ENCODE measurements at regions not wholly inside any gene's neighbourhood (a gene's known extent, or its start where the extent isn't known, plus 50 kb on each side); places are given as distances from the start of the nearest gene placed in this dataset.
A peak's percentile ranks its signal among the peaks of the same experiment; 100 is the strongest.
"Not testable (repeated sequence)": the region's sequence is repeated elsewhere in the genome, so short reads cannot be mapped to it uniquely, and the experiment has no call there.

DNA sequence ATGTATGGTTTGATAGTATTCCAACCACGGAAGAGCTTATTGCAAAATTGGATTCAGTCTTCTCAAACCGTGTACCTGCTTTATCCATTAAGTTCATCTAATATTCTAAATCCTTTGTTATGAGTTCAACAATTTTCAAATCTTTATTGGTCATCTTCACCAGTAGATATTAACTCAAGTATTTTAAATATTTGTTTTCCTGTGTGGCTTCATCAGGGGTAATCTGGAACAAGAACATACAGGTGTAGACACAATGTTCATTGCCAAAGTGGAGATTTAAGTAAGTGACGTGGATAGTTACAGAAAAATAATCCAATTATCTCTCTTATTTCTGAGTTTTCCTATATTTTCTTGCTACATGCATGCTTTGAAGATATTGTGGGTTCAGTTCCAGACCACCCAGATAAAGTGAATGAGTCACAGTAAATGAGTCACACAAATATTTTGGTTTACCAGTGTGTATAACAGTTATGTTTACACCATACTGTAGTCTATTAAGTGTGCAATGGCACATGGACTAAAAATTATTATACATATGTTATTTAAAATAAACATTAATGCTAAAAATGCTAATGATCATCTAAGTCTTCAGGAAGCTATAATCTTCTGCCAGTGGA lies 429.0 kb upstream of the POT1 start:
- no peak for DNase-seq

DNA sequence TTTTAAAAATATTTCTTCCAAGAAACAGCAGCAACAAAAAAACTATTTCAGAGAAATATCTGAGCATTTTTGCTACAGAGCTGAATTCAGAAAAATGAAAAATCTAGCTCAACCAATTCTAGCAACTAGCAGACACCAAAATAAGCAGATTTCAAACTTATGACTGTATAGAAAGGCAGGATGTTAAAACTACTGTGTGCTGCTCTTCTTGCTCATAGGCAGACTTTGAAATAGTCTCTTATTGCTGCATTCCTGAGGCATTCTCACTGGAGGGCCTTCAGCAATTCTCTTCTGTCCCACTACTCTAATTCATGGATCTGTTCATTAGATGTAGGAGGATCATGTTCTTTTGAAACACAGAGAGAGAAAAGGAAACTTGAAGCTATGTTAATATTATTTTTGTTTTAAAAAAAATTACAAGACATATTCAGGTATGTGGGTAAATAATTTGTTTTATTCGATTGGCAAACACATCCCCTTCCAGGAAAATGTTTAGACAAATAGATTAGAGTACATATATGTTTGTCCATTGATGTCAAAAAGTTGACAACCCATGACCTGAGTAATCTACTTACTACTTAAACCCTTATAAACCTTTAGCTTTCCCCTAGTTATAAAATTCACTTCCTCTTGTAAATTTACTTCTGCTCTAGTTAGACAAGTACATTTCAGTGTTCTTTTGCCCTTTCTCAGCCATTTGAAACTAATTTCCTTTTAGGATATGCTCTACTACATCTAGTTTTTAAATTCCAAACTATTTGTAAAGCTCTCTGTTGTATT lies 428.2 kb upstream of the POT1 start:
- DNase-seq: no peak

DNA sequence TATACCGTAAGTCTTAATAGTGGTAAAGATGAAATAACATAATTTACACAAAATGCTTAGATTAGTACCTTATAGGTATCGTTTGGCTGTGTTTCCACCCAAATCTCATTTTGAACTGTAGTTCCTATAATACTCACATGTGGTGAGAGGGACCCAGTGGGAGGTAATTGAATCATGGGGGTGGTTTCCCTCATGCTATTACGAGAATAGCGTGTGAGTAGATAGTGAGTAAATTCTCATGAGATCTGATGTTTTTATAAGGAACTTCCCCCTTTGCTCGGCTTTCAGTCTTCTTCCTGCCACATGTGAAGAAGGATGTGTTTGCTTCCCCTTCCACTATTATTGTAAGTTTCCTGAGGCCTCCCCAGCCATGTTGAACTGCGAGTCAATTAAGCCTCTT lies 426.3 kb upstream of the POT1 start:
- DNase-seq: no peak

DNA sequence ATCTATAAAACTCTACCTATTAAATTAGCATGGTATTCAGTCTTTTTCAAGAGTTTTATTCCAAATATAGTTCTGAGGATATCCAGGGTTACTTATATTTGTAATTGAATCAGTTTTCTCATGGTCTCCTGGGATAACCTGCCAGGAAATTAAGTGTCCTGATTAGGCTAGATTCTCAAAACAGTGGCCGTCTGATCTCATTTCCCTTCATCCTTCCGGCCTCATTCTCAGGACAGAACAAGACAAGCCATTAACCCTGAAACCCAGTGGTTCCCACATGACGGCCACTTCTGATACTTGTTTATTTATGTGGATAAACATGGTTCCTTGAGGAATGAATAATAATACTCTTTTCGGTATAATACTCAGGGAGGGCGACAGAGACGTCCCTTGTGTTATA lies 417.6 kb upstream of the POT1 start:
- no peak for DNase-seq

DNA sequence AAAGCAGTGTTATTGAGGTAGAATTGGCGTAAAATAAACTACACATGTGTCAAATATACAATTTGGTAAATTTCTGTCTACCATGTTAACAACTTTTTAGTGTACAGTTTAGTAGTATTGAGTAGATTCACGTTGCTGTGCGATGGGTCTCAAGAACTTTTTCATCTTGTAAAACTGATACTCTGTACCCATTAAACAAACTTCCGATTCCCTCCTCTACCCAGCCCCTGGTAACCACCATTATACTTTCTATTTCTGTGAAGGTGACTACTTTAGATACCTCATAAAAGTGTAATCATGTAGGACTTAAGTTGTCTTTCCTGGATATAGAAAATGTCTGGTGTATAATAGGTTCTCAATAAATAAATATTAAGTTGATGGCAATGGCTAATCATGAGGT lies 408.5 kb upstream of the POT1 start:
- no peak for DNase-seq

DNA sequence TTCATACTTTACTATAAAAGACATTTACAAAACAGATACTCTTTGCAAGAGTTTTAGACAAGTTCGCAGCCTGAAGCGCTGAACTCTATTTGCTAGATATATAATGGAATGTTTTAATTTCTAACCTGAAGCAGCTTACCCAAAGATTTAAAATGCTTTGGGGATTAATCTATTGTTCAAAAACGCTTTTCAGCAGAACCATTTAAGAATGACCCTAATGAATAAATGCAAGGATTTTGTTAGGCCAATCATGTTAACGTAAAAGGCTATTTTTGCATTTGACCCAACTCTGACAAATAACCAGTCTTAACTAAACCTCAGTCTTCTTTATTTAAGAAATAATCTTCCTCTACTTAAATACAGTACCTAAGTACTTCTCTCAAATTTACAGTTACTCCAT lies 406.7 kb upstream of the POT1 start:
- no peak for DNase-seq

DNA sequence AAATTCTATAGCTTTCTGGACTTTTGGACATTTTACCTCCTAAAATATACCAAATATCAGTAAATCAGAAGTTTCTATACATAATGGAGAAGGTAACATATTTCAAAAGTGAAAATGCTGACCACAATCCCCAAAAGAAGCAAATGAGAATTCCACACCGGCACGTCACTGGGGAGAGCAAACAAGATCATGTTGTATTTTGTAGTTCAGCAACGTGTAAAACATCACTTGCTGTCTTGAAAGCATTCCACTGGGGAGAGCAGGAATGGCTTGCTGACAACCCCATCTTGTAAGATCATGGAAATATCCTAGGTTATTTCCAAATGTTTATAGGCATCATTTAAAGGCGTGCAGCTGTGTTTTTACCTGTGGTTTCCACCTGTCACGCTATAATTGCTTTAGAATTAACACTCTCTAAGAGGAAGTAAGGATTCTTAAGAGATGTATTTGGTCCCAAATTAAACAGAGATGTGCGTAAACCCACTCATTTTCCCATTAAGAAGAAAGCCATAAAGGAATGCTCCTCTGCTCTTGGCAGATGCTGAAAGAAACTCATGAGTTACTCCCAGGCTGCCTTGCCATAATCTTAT lies 397.1 kb upstream of the POT1 start:
- DNase-seq: no peak

DNA sequence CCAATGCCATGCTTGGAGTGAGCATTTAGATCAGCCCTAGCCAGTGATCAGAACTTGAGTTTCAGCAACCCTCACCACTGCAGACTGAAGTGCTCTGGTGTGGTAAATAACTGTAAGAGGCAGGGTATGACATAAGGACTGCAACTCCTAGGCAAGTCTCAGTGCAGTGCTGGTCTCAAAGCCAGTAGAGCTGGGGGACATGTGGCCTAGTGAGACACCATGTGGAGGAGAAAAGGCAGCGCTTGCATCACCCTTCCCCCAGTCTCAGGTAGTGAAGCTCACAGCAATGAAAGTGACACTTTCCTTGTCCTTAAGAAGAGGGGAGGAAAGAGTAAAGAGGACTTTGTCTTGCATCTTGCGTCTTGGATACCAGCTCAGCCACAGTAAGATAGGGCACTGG lies 386.8 kb upstream of the POT1 start:
- DNase-seq: peak; percentile 29 to 53

DNA sequence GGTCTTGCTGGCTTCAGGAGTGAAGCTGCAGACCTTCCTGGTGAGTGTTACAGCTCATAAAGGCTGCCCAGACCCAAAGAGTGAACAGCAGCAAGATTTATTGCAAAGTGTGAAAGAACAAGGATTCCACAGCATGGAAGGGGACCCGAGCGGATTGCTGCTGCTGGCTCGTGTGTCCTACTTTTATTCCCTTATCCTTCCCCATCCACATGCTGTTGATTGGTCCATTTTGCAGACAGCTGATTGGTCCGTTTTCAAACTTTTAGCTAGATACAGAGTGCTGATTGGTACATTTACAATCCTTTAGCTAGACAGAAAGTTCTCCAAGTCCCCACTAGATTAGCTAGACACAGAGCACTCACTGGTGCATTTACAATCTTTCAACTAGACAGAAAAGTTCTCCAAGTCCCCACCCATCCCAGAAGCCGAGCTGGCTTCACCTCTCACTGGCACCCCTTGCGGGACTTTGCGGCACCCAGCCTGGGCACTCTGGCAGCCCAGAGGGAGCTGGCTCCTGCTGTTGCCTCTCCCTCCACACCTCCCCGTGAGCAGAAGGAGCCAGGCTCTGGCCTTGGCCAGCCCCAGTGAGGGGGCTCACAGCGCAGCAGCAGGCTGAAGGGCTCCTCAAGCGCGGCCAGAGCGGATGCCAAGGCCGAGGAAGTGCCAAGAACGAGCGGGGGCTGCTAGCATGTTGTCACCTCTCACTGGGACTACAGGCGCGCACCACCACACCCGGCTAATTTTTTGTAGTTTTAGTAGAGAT lies 369.6 kb upstream of the POT1 start:
- DNase-seq: no peak

DNA sequence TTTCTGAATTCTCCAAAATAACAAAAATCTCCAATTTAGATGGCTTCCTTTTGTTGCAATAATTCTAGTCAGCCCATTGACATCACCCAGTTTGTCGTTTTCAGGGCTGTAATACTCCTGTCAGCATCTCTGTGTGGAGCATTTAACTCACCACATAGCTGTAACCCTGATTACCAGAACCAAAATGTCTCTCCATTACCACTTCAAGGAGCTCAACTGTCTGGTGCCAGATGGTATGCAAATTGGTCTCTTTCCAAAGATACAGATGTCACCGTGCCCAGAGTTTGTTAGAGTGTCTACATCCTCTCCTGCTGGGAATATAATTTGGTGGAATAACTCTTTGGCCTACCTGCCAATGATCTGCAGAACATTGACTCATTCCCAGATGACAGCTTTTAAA lies 350.3 kb upstream of the POT1 start:
- peak; percentile 76 to 90 for DNase-seq

DNA sequence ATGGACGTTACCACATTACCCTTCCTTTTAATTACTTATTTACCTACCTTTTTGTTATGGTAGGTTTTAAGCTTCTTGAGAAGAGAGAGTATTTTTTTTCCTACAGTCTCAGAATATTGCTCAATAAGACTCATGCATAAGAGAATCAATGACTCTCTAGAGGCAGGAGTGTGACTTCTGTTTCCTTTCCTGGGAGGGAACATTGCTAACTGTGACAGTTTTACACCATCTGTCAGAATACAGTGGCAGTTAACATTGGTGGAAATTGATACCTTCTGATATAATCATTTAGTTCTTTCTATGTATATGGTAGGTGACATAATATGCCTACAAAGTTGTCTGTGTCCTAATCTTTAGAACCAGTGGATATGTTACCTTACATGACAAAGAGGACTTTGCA lies 348.7 kb upstream of the POT1 start:
- no peak for DNase-seq

DNA sequence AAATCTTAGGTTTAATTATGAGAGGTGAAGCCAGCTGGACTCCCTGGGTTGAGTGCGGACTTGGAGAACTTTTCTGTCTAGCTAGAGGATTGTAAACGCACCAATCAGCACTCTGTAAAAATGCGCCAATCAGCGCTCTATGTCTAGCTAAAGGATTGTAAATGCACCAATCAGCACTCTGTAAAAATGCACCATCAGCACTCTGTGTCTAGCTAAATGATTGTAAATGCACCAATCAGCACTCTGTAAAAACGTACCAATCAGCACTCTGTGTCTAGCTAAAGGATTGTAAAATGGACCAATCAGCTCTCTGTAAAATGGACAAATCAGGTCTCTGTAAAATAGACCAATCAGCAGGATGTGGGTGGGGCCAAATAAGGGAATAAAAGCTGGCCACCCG lies 345.1 kb upstream of the POT1 start:
- DNase-seq: not testable (repeated sequence)

DNA sequence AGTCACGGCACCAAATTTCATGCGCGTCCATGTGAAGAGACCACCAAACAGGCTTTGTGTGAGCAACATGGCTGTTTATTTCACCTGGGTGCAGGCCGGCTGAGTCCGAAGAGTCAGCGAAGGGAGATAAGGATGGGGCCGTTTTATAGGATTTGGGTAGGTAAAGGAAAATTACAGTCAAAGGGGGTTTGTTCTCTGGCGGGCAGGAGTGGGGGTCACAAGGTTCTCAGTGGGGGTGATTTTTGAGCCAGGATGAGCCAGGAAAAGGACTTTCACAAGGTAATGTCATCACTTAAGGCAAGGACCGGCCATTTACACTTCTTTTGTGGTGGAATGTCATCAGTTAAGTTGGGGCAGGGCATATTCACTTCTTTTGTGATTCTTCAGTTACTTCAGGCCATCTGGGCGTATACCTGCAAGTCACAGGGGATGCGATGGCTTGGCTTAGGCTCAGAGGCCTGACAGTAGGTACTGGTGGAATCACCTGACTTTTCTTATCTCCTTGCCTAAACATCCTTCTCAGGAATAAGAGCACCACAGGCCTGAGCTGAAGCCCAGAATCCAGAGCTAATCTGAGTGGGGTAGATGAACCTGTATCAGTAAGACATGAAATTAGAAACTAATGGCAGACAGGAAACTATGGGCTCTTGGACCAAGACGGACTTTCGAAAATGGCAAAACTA lies 334.7 kb upstream of the POT1 start:
- DNase-seq: not testable (repeated sequence)

DNA sequence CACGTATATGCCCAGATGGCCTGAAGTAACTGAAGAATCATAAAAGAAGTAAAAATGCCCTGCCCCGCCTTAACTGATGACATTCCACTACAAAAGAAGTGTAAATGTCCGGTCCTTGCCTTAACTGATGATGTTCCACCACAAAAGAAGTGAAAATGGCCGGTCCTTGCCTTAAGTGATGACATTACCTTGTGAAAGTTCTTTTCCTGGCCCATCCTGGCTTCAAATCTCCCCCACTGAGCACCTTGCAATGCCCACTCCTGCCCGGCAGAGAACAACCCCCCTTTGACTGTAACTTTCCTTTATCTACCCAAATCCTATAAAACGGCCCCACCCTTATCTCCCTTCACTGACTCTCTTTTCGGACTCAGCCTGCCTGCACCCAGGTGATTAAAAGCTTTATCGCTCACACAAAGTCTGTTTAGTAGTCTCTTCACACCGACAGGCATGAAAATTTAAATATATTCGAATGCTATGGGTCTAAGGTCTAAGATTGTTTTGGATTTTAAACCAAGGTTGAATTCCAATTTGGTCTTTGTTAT lies 329.3 kb upstream of the POT1 start:
- DNase-seq: not testable (repeated sequence)

DNA sequence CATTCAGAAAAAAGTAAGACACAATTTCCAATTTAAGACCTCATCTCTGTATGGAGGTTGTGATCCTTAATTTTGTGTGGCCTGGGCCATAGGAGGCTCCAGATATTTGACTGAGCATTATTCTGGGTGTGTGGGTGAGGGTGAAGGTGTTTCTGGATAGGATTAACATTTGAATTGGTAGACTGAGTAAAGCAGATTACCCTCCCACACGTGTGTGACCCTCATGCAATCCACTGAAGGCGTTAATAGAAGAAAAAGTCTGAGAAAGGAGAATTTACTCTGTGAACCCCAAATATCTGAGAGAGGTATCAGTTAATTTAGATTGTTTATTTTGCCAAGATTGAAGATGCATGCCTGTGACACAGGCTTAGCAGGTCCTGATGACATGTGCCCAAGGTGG lies 328.0 kb upstream of the POT1 start:
- DNase-seq: no peak

DNA sequence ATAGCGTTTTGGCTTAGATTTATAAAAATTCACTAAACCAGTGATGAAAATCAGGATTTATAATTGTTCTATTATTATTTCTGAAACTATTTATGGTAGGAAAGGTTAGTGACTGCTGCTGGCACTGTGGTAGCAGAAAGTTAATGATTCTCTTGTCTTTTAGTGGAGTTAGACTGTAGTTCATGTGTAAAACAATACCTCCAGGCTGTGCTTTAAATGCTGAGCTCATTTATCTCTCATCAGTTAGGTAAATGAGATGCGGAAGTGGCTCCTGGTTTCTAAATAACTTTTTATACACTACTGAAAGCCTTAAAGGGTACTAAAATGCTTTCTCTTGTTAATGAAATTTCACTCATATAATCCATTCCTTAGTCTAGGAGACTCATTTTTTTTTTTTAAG lies 326.8 kb upstream of the POT1 start:
- DNase-seq: no peak

DNA sequence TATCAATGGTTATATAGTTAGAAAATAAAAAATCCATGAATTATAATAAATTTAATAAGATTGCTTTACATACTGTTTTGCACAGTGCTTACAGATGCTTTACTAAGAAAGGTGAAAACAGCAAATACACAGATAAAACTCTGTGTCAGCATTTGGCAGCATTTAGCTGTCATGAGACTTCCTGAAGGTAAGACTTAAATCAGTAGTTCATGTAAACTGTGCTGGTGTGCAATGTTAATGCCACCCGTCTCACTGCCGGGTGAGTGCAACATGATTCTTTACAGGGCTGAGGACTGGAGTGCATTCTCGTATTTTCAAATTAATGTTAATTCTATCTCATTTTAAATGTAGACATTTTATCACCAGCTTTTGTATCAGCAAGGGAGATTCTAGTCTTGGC lies 326.2 kb upstream of the POT1 start:
- no peak for DNase-seq

DNA sequence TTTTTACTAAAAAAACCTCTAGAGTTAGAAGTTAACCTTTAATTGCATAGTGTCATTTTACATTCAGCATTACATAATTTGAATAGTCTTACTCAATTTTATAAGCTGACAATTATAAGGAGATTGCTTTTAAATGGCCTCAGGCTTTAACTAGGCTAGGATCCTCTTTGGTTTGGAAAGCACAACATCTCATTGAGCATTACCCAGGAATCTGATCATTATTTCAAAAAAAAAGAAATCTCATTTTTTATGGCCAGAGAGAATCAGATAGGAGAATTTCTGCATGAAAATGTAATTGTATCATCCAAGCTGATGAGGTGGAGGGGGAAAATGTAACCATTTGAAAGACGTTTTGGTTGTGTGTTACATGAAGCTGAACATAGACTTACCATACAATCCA lies 324.9 kb upstream of the POT1 start:
- no peak for DNase-seq

DNA sequence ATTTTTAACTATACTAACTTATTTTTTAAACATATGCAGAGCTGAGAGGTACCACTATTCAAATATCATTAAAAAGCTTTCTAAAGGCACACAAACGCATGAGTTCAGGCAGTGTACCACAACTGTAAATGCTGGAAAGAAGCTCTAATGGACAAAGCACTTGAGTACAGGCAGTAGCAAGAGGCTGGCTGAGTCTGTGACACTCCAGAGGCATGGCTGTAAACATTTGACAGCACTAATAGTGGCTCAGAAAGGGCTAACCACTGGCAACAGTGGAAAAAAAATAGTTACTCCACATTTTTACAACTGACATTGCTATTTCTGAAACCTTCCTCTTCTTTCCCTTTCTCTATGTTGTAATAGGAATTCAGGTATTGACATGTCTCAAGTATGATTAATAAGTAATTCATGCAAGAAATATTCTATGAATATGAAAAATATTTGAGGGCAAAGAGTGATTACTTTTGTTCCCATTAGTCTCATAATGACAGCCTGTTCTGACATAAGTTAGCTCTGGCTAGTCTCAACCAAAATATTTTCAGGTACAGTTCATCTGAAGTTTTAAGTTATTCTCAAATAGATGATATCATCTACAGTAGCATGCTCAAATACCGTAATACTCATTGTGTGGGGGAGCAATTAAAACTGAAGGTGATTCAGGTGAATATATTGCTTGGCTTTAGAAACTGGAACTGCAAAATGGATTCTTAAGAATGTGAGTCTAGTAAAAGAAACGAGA lies 324.0 kb upstream of the POT1 start:
- DNase-seq: no peak

DNA sequence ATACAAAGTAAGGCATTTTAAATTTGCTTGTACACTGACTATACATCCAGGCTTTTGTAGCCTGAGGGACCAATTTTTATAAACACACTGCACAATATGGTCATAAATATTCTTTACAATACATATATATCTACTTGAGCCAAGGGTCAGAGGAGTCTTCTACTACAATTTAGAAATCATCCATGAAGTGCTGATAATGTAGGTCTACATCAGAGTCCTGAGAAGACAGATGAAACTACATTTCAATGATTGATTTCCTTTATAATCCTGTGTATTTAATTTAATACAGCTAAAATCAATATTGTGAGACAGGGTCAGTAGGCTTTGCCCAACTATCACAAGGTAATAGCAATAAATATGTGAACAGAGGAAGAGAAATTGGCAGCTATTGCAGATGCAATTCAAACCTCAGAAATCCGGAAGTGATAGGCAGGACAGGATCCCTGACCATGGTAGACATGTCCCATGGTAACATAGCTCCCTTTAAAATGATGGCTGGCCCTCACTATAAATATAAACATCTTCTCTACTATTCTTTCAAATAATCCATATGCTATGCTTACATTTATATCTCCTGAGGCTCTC lies 318.0 kb upstream of the POT1 start:
- DNase-seq: no peak

DNA sequence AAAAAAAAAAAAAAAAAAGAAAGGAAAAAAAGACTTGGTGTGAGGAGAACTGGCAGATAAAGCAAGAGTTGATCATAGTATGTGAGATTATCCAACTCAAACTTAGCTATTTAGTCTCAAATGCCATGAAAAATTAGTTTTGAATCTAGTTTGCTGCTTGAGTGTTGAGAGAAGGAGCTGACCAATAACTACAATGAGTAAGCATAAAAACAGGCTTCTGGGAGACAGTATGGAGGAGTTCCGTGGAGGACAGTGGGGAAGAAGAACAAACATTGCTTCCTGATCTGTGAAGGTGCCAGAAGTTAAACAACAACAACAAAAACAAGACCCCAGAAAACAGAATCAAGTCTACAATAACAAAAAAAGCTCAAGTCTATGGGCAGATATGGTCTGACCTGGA lies 317.1 kb upstream of the POT1 start:
- no peak for DNase-seq

DNA sequence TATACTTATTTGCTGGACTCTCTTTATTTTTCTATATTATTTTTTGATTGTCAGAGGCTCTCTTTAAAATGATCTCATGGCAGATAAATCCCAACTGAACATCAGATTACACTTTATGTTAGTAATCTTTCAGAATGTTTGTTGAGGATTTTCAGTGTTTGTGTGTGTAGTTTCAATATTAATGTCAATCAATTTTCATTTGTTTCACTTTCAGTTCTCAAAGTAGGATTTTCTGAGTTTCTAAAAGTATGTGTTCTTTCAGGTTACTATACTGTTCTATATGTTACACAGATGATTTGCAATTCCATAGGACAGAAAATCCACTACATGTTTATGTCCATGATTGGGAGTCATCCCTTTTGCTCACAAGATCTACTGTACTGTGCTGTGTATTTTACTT lies 311.9 kb upstream of the POT1 start:
- DNase-seq: no peak
